GM21723 (cell line): ENCODE measurements at regions not wholly inside any gene's neighbourhood (a gene's known extent, or its start where the extent isn't known, plus 50 kb on each side); places are given as distances from the start of the nearest gene placed in this dataset.

ENCODE experiments used
- ATAC-seq: cut with Tn5 transposase; IDR thresholded peaks from one replicate; pipeline ENCODE4 v1.9.1; 2021; ENCODE audit warnings: mild to moderate bottlenecking, moderate library complexity; ENCODE audit not compliant: unreplicated experiment

- ATAC-seq: no peak
Measured at GRCh38 chr2:163541943-163542342, 193.9 kb downstream of the FIGN start.

GRCh38 chr2:163541495-163541894, 194.3 kb downstream of the FIGN start:
- no peak for ATAC-seq

DNA sequence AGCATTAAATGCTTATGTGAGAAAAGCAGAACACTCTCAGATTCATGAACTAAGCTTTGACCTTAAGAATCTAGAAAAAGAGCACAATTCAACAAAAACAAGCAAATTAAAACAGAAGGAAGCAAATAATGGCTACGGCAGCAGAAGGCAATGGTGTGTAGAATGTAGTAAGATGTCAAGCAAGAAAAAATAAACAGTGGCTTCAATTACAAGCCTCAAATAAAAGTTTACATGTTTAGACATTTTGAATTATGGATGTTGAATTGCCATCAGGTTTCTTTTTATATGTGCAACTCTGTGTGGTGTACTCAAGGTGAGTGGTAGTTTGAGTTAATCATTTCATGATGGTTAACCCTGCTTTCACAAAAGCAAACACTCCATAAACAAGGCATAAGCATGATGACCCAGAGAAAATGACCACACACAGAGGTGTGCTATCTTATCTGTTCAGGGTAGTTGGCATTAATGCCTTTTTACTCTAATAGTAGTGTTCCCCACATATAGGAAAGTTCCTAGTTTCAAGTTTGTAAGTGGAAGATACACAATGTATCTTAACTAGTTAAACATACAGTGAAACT, 207.1 kb downstream of the FIGN start:
- no peak for ATAC-seq

DNA sequence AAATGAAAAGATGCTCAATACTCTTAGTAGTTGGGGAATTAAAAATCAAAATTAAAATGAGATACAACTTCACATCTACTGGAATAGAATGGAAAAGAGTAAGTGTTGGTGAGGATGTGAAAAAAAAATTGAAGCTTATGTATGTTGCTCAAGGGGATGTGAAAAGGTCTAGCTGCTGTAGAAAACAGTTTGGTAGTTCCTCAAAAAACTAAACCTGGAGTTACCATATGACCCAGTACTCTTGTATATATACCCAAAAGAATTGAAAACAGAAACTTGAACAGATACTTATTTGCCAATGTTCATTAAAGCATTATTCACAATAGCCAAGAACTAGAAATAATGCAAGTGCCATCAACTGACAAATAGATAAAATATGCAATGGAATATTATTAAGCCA, 208.4 kb downstream of the FIGN start:
- no peak for ATAC-seq

DNA sequence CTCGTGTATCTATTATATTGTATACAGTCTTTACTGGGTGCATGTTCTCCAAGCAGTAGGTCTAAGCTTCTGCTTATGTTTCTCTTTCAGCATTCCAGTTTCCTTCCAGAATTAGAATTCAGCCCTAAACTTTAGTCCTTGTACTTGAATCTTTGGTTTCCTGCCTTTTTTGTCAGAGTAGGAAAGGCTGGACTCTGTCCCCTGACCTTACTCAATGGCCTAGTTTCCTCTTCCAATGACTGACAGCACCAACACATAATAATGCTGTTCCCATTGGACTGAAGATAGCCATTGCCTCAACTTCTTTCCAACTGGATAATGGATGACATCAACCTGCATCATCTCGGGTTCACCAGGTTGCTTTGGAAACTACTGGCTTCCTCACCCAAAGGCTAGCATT, 217.0 kb downstream of the FIGN start:
- no peak for ATAC-seq

GRCh38 chr2:163515836-163516235, 220.0 kb downstream of the FIGN start:
- ATAC-seq: no peak

DNA sequence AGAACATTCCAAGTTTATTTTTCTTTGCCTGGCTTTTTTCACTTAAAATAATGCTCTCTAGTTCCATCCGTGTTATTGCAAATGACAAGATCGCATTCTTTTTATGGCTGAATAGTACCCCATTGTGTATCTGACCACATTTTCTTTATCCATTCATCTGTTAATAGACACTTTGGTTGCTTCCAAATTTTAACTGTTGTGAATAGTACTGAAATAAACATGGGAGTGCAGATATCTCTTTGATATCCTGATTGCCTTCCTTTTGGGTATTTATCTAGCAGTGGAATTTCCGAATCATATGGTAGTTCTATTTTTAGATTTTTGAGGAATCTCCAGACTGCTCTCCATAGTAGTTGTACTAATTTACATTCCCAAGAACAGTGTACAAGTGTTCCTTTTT, 230.5 kb downstream of the FIGN start:
- ATAC-seq: no peak

- ATAC-seq: no peak
Measured at GRCh38 chr2:163493359-163494298, 242.2 kb downstream of the FIGN start.

GRCh38 chr2:163491850-163492249, 244.0 kb downstream of the FIGN start:
- no peak for ATAC-seq

GRCh38 chr2:163490281-163490680, 245.5 kb downstream of the FIGN start:
- no peak for ATAC-seq

DNA sequence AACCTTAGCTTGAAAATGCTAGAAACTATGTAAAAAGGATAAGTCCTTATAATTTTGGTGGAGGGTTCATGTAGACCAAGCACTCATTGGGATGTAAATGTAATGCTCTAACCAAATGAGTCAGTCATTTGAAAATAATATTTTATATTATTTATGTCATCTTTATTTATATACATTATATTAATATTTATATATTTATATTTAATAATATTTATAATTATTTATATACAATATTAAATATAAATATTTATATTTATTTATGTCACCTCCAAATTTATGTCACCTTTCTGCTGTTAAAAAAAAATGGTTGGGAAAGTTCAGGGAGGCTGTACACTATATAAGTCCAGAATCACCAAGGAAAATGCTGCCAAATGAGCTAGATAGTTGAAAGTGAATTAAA, 254.3 kb downstream of the FIGN start:
- no peak for ATAC-seq

DNA sequence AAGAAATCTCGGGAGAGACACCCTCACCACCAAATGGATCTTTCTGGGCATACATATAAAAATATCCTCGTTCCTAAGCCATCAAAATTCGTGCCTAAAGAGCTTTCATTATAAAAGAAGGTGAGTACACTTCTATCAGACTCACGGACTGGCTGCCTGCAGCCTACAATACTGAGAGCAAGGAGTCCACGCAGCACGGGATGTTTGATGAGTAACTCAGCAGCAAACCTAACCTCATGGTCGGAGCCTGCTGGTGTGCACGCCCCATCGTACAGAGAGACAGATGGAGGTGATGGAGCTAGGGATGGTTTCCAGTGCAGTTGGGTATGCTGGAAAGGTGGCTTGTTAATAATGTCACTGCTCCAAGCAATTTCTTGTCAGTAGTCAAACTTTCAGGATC, 256.2 kb downstream of the FIGN start:
- ATAC-seq: no peak

- no peak for ATAC-seq
Measured at GRCh38 chr2:163475815-163476214, 260.0 kb downstream of the FIGN start.

DNA sequence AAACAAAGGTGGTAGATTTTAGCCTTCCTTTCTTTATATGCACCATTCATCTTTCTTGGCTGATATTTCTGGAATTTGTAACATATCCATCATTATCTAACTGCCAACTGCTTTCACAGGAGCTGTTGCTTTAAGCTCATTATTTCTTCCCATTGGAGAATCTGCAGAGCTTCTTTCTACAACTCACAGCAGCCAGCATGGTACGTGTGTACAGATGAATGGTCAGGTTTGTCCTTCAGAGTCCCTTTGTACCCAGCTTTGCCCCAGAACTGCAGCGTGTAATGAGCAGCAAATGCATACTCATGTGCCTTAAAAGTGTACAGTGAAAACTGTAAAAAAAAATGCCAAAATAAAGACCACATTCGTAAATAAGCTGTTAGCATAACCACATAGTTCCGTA, 260.9 kb downstream of the FIGN start:
- no peak for ATAC-seq

DNA sequence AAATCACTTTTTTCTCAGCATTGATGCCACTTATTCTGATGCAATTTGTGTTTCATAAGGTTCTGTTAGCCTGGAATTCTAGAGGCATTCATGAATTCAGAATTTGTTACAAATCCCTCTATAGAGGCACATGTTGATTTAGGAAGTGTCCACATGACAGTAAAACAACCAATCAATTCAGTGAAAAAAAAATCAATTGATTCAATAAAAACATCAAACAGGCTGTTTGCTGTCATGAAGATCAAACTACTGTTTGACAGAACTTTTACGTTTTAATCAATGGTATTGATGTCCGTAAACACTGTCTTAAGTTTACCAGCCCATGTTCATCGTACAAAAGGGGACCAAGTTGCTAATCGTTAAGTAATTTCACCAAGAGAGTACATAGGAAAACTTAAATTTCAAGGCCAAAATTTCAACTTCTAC, 261.5 kb downstream of the FIGN start:
- no peak for ATAC-seq

GRCh38 chr2:163471947-163472346, 263.9 kb downstream of the FIGN start:
- ATAC-seq: no peak

DNA sequence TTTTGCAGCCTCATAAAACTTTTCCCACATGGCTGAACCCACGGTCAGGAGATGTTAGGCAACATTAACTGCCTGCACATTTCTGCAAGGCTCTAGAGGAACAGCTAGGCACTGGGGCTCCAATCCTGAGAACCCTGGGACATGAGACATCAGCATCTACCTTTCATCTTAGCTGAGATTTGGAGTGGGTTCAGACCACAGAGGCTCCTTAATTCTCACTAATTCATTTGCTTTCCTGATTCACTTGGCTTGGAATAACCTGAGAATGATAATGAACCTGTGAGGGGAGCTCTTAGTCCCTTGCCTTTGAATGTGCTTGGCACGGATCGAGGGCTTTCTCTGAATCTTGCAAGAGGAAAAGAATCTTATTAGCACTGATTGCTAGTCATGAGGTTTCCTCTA, 266.2 kb downstream of the FIGN start:
- no peak for ATAC-seq

DNA sequence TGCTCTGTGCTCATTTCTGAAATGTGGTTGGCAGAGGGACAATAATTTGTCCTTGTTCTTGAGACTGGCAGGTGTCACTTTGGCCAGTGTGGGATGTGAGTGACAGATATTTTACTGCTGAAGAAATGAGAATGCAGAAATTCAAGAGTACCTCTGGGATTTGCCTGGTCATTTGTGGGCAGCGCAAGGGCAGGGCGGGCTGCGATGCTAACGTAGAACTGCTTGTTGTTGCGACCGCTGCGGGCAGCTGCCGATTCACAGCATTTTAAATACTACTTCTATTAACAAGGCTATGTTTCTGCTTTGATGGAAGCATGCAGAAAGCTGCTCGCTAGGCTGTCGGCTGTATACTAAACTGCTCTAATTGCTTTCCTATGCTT, 268.6 kb downstream of the FIGN start:
- no peak for ATAC-seq

DNA sequence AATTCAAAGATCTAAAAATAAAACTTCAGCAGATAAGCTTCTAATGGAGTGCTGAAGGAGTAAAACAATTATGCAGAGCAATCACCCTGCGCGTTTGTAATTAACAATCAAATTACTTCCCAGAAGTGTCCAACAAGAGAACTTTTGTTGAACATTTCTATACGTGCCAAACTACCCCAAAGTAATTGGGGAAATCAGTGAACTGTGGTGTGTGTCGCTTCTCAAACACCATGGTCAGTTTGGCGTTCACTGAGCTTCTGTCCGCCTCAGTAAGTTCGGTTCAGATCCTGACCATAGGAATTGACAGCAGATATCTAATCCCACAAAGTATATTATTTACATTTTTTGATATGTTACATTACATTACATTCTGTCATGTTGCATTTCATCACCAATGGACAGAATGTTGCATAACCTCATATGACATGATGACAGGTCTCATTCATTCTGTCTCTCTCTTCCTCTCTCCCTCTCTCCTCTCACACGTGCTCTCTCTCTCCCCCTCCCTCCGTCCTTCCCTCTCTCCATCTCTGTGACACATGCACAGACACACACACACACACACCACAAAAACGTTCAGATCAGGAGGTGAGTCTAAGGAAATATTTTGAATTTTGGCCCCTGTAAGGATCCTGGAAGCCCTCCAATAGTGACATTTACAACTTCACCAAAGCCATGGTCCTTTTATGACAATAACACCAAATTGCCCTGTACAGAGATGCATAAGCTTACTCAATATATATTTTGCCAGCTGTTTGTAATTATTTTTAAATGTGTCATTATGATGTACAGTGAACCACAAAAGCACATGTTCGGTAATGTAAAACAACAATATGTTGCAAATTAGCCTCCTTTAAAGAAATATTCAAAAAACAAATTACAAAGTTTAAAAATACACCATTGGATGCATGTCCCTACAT, 269.2 kb downstream of the FIGN start:
- ATAC-seq: no peak

GRCh38 chr2:163465440-163465839, 270.4 kb downstream of the FIGN start:
- no peak for ATAC-seq

- no peak for ATAC-seq
Measured at GRCh38 chr2:163463411-163463810, 272.4 kb downstream of the FIGN start.
